ENCODE measurements at regions not wholly inside any gene's neighbourhood (a gene's known extent, or its start where the extent isn't known, plus 50 kb on each side); places are given as distances from the start of the nearest gene placed in this dataset.

- no peak for DNase-seq
Observed at GRCh38 chr14:82533351-82533750, 999.7 kb upstream of the SEL1L start.

- DNase-seq, result no peak
Observed at GRCh38 chr14:82536566-82536965, 1002.9 kb upstream of the SEL1L start.

- no peak for DNase-seq
Observed at GRCh38 chr14:82537831-82538230, 1004.2 kb upstream of the SEL1L start.

GRCh38 chr14:82546401-82546800 lies 1012.7 kb upstream of the SEL1L start:
- DNase-seq, result no peak

- no peak for DNase-seq
Observed at GRCh38 chr14:82549306-82549990, 1015.8 kb upstream of the SEL1L start.

- DNase-seq, result no peak
Observed at GRCh38 chr14:82562881-82563280, 1029.2 kb upstream of the SEL1L start.

GRCh38 chr14:82565825-82566224 lies 1032.2 kb upstream of the SEL1L start:
- no peak for DNase-seq

- DNase-seq, result no peak
Observed at GRCh38 chr14:82587226-82587625, 1053.6 kb upstream of the SEL1L start.

- DNase-seq, result no peak
Observed at GRCh38 chr14:82595466-82595865, 1061.8 kb upstream of the SEL1L start.

GRCh38 chr14:82602794-82603193 lies 1069.1 kb upstream of the SEL1L start:
- no peak for DNase-seq

GRCh38 chr14:82604819-82605218 lies 1071.2 kb upstream of the SEL1L start:
- DNase-seq, result no peak

- DNase-seq, result no peak
Observed at GRCh38 chr14:82621881-82622450, 1088.3 kb upstream of the SEL1L start.

- DNase-seq, result peak in 1 of 56 donors; percentile 3
Observed at GRCh38 chr14:82626156-82627066, 1092.8 kb upstream of the SEL1L start.

GRCh38 chr14:82635915-82636314 lies 1102.3 kb upstream of the SEL1L start:
- DNase-seq, result no peak

GRCh38 chr14:82636426-82636825 lies 1102.8 kb upstream of the SEL1L start:
- DNase-seq, result no peak

GRCh38 chr14:82641050-82641540 lies 1107.4 kb upstream of the SEL1L start:
- DNase-seq, result no peak

GRCh38 chr14:82642425-82642824 lies 1108.8 kb upstream of the SEL1L start:
- peak in 6 of 56 donors; percentile 0 to 20 (median 4) for DNase-seq

GRCh38 chr14:82647088-82647810 lies 1113.6 kb upstream of the SEL1L start:
- no peak for DNase-seq

GRCh38 chr14:82655770-82656169 lies 1122.1 kb upstream of the SEL1L start:
- no peak for DNase-seq

- DNase-seq, result no peak
Observed at GRCh38 chr14:82657186-82657675, 1123.6 kb upstream of the SEL1L start.

GRCh38 chr14:82661258-82661657 lies 1127.6 kb upstream of the SEL1L start:
- DNase-seq, result no peak

Measured in amygdala (tissue), 56 donors.